Breast epithelium (tissue), 4 donors: ENCODE measurements at regions not wholly inside any gene's neighbourhood (a gene's known extent, or its start where the extent isn't known, plus 50 kb on each side); places are given as distances from the start of the nearest gene placed in this dataset.

Experiments
- DNase-seq, 2 donors: peaks; one replicate each; pipeline ENCODE4 v3.0.0-alpha.2; 2019; ENCODE audit warnings: low spot score in 2 of 2
- H3K27ac ChIP-seq, 2 donors: fragments of 200-600 bp; sonication (generic) in 1 of 2; one replicate each; pipeline ENCODE4 v1.5.1; 2016 to 2019; ENCODE audit warnings: mild to moderate bottlenecking in 1 of 2
- H3K27me3 ChIP-seq, 2 donors: fragments of 200-600 bp; sonication (generic) in 1 of 2; one replicate each; pipeline versions ENCODE4 v1.5.1 to v1.6.0; 2017 to 2019; ENCODE audit warnings: control low read depth in 1 of 2, mild to moderate bottlenecking in 1 of 2
- H3K36me3 ChIP-seq: fragments of 200-600 bp; one replicate; pipeline ENCODE4 v1.5.1; 2019
- H3K4me1 ChIP-seq, 2 donors: fragments of 200-600 bp; sonication (generic); one replicate each; pipeline ENCODE4 v1.5.1; 2016 to 2019; ENCODE audit warnings: control low read depth in 1 of 2
- H3K4me3 ChIP-seq, 3 donors: fragments of 200-600 bp; sonication (generic); 1 replicate in 2 of 3; 2 replicates in 1 of 3; pipeline ENCODE4 v1.5.1; 2016 to 2019; ENCODE audit warnings: mild to moderate bottlenecking in 3 of 3, moderate library complexity in 2 of 3
- H3K9me3 ChIP-seq, 2 donors: fragments of 200-600 bp; sonication (generic) in 1 of 2; one replicate each; pipeline ENCODE4 v1.5.1; 2016 to 2019; ENCODE audit warnings: control low read depth in 1 of 2
- POLR2A ChIP-seq: fragments of 450-650 bp; IDR thresholded peaks from one replicate; pipeline ENCODE4 v1.6.1; 2016; ENCODE audit warnings: antibody characterized with exemption, mild to moderate bottlenecking, moderate library complexity
- POLR2AphosphoS5 ChIP-seq, 3 donors: sonication (generic); formaldehyde crosslinking; IDR thresholded peaks; one replicate each; pipeline ENCODE4 v1.6.1; 2017; ENCODE audit warnings: antibody characterized with exemption in 3 of 3
- intact Hi-C: fragments of 100-400 bp; cut with DNase I; formaldehyde crosslinking; loops from one replicate; pipeline ENCODE4 v1.15.1; 2023; ENCODE audit warnings: low total_unique reads
- TF ChIP-seq, protein P1 (sequence below), 3 donors: fragments of 450-650 bp; IDR thresholded peaks; one replicate each; pipeline ENCODE4 v1.5.1; 2016 to 2017; ENCODE audit warnings: antibody characterized with exemption in 3 of 3, mild to moderate bottlenecking in 3 of 3, moderate library complexity in 3 of 3

DNA sequence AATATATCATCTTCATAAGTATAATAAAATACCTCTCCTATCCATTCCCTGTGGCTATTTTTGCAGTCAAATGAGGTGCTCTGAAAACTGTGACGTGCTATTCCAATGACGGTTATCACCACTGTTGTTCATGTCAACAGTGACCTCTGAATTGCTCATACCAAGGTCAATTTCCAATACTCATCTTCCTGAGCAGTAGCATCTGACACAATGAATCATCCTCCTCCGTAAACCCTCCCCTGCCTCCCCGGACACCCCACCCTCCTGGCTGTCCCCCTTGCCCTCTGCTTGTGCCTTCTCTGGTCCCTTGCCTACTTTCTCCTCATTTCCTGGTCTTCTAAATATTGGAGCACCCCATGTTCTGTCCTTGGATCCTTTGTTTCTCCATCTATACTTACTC, 77.7 kb upstream of the SLC22A23 start:
- Histone ChIP-seq H3K4me1 (no peaks in the 10 kb centered on the region), H3K36me3 (no peaks in the 10 kb centered on the region), H3K9me3 (no peaks in the 10 kb centered on the region), H3K27ac (no peak overlapping the region), H3K27me3 (no peaks in the 10 kb centered on the region), H3K4me3 (no peak overlapping the region)
- intact Hi-C loops: no loop called here
- no peak for DNase-seq
- TF ChIP-seq POLR2A: no peak
- no peak for TF ChIP-seq POLR2AphosphoS5 (IDR thresholded peaks at IDR 0.05)
- TF ChIP-seq, protein P1, sequence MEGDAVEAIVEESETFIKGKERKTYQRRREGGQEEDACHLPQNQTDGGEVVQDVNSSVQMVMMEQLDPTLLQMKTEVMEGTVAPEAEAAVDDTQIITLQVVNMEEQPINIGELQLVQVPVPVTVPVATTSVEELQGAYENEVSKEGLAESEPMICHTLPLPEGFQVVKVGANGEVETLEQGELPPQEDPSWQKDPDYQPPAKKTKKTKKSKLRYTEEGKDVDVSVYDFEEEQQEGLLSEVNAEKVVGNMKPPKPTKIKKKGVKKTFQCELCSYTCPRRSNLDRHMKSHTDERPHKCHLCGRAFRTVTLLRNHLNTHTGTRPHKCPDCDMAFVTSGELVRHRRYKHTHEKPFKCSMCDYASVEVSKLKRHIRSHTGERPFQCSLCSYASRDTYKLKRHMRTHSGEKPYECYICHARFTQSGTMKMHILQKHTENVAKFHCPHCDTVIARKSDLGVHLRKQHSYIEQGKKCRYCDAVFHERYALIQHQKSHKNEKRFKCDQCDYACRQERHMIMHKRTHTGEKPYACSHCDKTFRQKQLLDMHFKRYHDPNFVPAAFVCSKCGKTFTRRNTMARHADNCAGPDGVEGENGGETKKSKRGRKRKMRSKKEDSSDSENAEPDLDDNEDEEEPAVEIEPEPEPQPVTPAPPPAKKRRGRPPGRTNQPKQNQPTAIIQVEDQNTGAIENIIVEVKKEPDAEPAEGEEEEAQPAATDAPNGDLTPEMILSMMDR (IDR thresholded peaks at IDR 0.05): no peak

- Histone ChIP-seq H3K27me3 (no peaks in the 10 kb centered on the region), H3K9me3 (no peaks in the 10 kb centered on the region), H3K27ac (no peak overlapping the region), H3K4me3 (no peak overlapping the region), H3K36me3 (no peaks in the 10 kb centered on the region), H3K4me1 (no peaks in the 10 kb centered on the region)
- no peak for DNase-seq
- intact Hi-C loops: no loop called here
- TF ChIP-seq POLR2AphosphoS5 (IDR thresholded peaks at IDR 0.05) (no peak), POLR2A (no peak)
- TF ChIP-seq, protein P1 (IDR thresholded peaks at IDR 0.05): no peak
Observed at GRCh38 chr6:3533981-3534380, 77.1 kb upstream of the SLC22A23 start.

- TF ChIP-seq POLR2A (no peak), POLR2AphosphoS5 (IDR thresholded peaks at IDR 0.05) (no peak)
- TF ChIP-seq, protein P1 (IDR thresholded peaks at IDR 0.05): no peak
- H3K27ac ChIP-seq: no peak overlapping the region
- peaks cover 0 to 3% of the 10 kb centered on the region in 2 donors for H3K4me1 ChIP-seq
- no peaks in the 10 kb centered on the region for H3K36me3 ChIP-seq
- H3K27me3 ChIP-seq: no peaks in the 10 kb centered on the region
- H3K9me3 ChIP-seq: no peaks in the 10 kb centered on the region
- intact Hi-C loops: no loop called here
- no peak for DNase-seq
- no peak overlapping the region for H3K4me3 ChIP-seq
Observed at GRCh38 chr6:3532296-3532916, 75.6 kb upstream of the SLC22A23 start.

DNA sequence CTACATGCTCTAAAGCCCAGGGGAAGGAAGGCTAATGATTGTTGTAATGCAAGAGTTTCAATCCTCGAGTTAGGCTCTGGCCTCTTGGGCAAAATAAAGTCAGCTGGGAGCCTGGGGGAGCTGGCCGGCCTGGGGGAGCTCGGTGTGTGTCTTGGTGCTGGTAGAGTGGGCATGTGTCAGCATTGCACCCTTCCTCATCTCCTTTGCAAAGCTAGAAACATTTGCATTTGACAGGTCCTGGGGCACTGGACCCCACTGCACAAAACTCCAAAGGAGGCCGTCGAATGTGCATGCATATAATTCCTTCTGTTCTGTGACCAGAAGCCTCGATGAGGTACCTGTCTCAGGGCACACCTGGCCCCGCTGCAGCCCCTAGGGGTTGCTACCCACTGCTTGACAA, 74.6 kb upstream of the SLC22A23 start:
- no peaks in the 10 kb centered on the region for H3K36me3 ChIP-seq
- H3K9me3 ChIP-seq: no peaks in the 10 kb centered on the region
- no peak overlapping the region for H3K4me3 ChIP-seq
- intact Hi-C loops: no loop called here
- peaks cover 0 to 5% of the 10 kb centered on the region in 2 donors for H3K4me1 ChIP-seq
- no peaks in the 10 kb centered on the region for H3K27me3 ChIP-seq
- TF ChIP-seq POLR2A: no peak
- TF ChIP-seq POLR2AphosphoS5 (IDR thresholded peaks at IDR 0.05): no peak
- TF ChIP-seq, protein P1 (IDR thresholded peaks at IDR 0.05): no peak
- no peak for DNase-seq
- no peak overlapping the region for H3K27ac ChIP-seq

DNA sequence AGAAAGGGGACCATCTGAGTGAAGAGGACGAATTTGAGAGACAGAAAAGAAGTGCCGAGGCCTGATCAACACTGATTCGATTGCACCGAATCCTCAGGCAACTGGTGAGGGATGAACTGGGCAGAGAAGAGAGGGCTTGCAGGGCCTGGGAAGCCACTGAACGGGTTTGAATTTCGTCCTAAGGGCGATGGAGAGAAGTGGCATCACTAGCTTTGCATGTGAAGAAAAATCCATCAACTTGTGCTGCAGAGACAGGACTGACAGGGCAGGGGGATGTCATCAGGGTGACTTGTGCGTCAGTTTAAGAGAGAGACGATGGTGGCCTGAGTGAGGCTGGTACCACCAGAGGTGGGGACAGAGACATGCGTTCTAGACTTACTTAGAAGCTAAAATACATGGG, 73.7 kb upstream of the SLC22A23 start:
- TF ChIP-seq POLR2A (no peak), POLR2AphosphoS5 (IDR thresholded peaks at IDR 0.05) (no peak)
- TF ChIP-seq, protein P1 (IDR thresholded peaks at IDR 0.05): no peak
- Histone ChIP-seq H3K9me3 (no peaks in the 10 kb centered on the region), H3K4me3 (no peak overlapping the region), H3K27me3 (no peaks in the 10 kb centered on the region), H3K4me1 (peaks cover 0 to 8% of the 10 kb centered on the region in 2 donors), H3K36me3 (no peaks in the 10 kb centered on the region), H3K27ac (no peak overlapping the region)
- DNase-seq: no peak
- intact Hi-C loops: no loop called here
